A549 (cell line): ENCODE measurements at regions not wholly inside any gene's neighbourhood (a gene's known extent, or its start where the extent isn't known, plus 50 kb on each side); places are given as distances from the start of the nearest gene placed in this dataset.

ENCODE experiments used
- ESRRA ChIP-seq: fragments of 150-350 bp; IDR thresholded peaks from 2 replicates; pipeline ENCODE4 v1.6.1; 2014; ENCODE audit warnings: mild to moderate bottlenecking, low read length, borderline replicate concordance
- HEYL ChIP-seq: fragments of 250-450 bp; sonication (Bioruptor Pico); IDR thresholded peaks from 2 replicates; pipeline ENCODE4 v1.8.0; 2021; ENCODE audit warnings: mild to moderate bottlenecking, moderate library complexity
- TF ChIP-seq, protein P1 (sequence below): fragments of >200 bp; sonication (Bioruptor Twin); formaldehyde crosslinking; IDR thresholded peaks from 2 replicates; pipeline ENCODE4 v1.6.1; 2016
- TF ChIP-seq, protein P2 (sequence below): IDR thresholded peaks from 2 replicates; pipeline ENCODE4 v1.6.1; 2012

DNA sequence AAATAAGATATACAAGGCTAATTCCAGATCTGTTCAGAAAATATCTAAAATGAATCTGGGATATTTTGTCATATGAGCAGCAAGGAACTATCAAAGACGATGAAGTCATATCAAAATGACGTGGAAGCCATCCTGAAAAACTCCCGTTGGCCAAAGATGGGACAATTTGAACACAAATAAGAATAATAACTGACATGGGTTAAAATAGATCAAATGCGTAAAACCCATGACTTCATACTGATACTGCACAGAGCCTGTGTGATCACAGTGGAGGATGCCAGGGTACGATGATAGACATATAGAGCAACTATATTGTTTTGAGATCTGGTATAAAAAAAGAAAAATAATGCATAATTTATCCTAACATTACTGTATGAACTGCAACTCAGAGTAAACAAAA, 51.0 kb upstream of the PIP5K1B start (continued):
- TF ChIP-seq, protein P1, sequence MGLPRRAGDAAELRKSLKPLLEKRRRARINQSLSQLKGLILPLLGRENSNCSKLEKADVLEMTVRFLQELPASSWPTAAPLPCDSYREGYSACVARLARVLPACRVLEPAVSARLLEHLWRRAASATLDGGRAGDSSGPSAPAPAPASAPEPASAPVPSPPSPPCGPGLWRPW, result no peak
- no peak for TF ChIP-seq HEYL
- no peak for TF ChIP-seq ESRRA
- TF ChIP-seq, protein P2, sequence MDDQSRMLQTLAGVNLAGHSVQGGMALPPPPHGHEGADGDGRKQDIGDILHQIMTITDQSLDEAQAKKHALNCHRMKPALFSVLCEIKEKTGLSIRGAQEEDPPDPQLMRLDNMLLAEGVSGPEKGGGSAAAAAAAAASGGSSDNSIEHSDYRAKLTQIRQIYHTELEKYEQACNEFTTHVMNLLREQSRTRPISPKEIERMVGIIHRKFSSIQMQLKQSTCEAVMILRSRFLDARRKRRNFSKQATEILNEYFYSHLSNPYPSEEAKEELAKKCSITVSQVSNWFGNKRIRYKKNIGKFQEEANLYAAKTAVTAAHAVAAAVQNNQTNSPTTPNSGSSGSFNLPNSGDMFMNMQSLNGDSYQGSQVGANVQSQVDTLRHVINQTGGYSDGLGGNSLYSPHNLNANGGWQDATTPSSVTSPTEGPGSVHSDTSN, result no peak
- TF ChIP-seq, all 56 proteins: peak for 0
